GM06990 (cell line): ENCODE measurements at regions not wholly inside any gene's neighbourhood (a gene's known extent, or its start where the extent isn't known, plus 50 kb on each side); places are given as distances from the start of the nearest gene placed in this dataset.

Experiments
- DNase-seq: peaks from one replicate; pipeline ENCODE4 v3.0.0-alpha.2; 2011; ENCODE audit not compliant: insufficient read length; ENCODE audit errors: extremely low read depth
- H3K27me3 ChIP-seq: replicated peaks from 2 replicates; pipeline ENCODE4 v1.6.0; 2011; ENCODE audit warnings: low read length; ENCODE audit not compliant: control insufficient read depth, insufficient read depth
- H3K36me3 ChIP-seq: 2 replicates; pipeline ENCODE4 v1.5.1; 2011; ENCODE audit warnings: low read length; ENCODE audit not compliant: control insufficient read depth, insufficient read depth
- H3K4me3 ChIP-seq: replicated peaks from 2 replicates; pipeline ENCODE4 v1.5.1; 2011; ENCODE audit warnings: low read depth, mild to moderate bottlenecking, control low read depth, low read length
- TF ChIP-seq, protein P1 (sequence below): IDR thresholded peaks from 2 replicates; pipeline ENCODE4 v1.5.1; 2011; ENCODE audit warnings: low read length, control low read depth, mild to moderate bottlenecking, inconsistent platforms; ENCODE audit not compliant: insufficient read depth, poor library complexity, severe bottlenecking

DNA sequence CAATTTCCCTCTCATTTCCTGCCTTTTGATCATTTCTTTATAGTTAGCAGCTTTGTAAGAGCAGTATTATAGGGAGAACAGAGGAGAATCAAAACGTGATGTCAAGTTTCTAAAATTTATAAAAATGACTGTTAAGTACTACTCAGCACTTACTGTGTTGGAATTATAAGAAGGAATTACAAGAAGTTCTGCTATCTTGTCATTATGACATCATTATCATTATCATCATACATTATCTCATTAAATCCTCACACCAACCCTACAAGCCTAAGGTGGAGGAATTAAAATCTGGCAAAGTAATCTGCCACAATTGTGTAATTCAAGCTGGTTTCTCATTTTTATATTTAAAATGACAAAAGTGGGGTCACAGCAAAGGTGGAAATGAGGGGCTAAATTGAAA is 316.2 kb upstream of the CD180 start:
- no peaks in the 10 kb centered on the region for H3K36me3 ChIP-seq
- TF ChIP-seq, protein P1, sequence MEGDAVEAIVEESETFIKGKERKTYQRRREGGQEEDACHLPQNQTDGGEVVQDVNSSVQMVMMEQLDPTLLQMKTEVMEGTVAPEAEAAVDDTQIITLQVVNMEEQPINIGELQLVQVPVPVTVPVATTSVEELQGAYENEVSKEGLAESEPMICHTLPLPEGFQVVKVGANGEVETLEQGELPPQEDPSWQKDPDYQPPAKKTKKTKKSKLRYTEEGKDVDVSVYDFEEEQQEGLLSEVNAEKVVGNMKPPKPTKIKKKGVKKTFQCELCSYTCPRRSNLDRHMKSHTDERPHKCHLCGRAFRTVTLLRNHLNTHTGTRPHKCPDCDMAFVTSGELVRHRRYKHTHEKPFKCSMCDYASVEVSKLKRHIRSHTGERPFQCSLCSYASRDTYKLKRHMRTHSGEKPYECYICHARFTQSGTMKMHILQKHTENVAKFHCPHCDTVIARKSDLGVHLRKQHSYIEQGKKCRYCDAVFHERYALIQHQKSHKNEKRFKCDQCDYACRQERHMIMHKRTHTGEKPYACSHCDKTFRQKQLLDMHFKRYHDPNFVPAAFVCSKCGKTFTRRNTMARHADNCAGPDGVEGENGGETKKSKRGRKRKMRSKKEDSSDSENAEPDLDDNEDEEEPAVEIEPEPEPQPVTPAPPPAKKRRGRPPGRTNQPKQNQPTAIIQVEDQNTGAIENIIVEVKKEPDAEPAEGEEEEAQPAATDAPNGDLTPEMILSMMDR, result no peak
- DNase-seq, result no peak
- H3K4me3 ChIP-seq, result no peak overlapping the region
- H3K27me3 ChIP-seq, result no peaks in the 10 kb centered on the region

DNA sequence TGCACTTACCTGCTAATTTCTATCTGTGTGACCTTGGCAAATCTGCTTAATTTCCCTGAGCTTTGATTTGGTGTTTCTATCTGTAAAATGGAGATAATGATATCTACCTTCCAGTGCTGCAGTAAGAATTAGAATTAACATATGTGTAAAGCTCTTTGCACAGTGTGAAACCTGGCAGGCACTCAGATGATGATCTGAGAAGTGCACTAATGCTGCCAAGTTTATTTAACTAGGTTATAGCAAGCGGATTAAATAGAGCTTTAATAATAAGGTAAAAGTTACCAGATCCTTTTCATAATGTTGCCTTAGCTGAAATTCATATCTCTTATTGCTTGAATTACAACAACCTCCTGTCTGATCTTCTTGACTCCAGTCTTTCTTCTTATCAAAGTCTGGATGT is 315.3 kb upstream of the CD180 start:
- Histone ChIP-seq H3K27me3 (no peaks in the 10 kb centered on the region), H3K36me3 (no peaks in the 10 kb centered on the region)

DNA sequence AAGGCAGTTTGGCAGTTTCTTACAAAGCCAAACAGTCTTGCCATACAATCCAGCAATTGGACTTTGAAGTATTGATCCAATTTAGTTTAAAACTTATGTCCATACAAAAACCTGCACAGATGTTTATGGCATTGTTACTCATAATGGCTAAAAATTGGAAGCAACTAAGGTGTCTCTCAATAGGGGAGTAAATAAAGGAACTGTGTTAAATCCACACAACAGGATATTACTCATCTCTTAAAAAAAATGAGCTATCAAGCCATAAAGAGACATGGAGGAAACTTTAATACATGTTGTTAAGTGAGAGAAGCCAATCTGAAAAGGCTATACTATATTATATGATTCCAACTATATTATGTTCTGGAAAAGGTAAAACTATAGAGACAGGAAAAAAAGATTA is 313.6 kb upstream of the CD180 start:
- no peak for DNase-seq
- H3K4me3 ChIP-seq, result no peak overlapping the region
- H3K36me3 ChIP-seq, result no peaks in the 10 kb centered on the region
- H3K27me3 ChIP-seq, result no peaks in the 10 kb centered on the region
- TF ChIP-seq, protein P1, result no peak

More for the DNA sequence above, 315.3 kb upstream of the CD180 start:
- H3K4me3 ChIP-seq, result no peak overlapping the region
- TF ChIP-seq, protein P1, result no peak
- no peak for DNase-seq

DNA sequence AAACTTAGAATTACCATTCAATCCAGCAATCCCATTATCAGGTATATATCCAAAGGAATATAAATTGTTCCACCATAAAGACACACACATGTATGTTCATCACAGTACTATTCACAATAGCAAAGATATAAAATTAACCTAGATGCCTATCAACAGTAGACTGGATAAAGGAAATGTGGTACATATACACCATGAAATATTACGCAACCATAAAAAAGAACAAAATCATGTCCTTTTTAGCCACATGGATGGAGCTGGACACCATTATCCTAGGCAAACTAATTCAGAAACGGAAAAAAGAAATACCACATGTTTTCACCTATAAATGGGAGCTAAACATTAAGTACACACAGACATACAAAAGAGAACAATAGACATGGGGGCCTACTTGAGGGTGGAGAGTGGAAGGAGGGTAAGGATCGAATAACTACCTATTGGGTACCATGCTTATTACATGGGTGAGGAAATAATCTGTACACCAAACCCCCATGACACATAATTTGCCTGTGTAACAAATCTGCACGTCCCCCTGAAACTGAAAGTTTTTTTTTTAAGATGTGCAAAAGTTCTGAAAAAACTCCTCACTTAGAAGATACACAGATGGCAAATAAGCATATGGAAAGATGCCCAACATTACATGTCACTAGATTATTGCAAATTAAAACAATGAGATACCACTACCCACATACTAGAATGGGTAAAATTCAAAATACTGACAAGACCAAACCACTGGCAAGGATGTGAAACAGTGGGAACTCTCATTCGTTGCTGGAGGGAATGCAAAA is 313.0 kb upstream of the CD180 start:
- no peaks in the 10 kb centered on the region for H3K27me3 ChIP-seq
- no peak for DNase-seq
- H3K4me3 ChIP-seq, result no peak overlapping the region
- TF ChIP-seq, protein P1, result no peak
- no peaks in the 10 kb centered on the region for H3K36me3 ChIP-seq

DNA sequence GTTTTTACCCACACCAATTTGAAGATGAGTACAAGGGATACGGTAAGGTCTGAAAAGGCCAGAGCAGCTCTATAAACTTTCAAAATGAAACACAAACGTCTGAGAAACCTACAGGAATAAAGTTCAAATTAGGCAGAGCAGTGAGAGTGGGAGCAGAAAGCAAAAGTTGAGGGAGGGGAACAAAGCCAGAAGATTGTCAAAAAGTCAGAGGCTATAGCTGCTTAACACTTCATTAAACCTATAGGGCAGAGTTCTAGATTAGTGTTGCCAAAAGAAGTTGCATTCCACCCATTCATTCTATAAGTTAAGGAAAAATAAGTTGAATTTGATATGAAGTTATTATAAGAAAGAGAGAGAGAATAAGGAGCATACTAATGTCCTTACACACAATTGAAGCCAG is 309.6 kb upstream of the CD180 start:
- TF ChIP-seq, protein P1, result no peak
- H3K27me3 ChIP-seq, result no peaks in the 10 kb centered on the region
- H3K4me3 ChIP-seq, result no peak overlapping the region
- DNase-seq, result no peak
- no peaks in the 10 kb centered on the region for H3K36me3 ChIP-seq
